Hepatocyte (in vitro differentiated cells): ENCODE measurements at regions not wholly inside any gene's neighbourhood (a gene's known extent, or its start where the extent isn't known, plus 50 kb on each side); places are given as distances from the start of the nearest gene placed in this dataset.

Experiments used
- CTCF ChIP-seq: fragments of 200-600 bp; sonication (generic); IDR thresholded peaks from 2 replicates; pipeline ENCODE4 v1.5.1; 2016; ENCODE audit warnings: antibody characterized with exemption, mild to moderate bottlenecking; ENCODE audit not compliant: poor library complexity
- EZH2 ChIP-seq: fragments of 200-600 bp; sonication (generic); IDR thresholded peaks from 2 replicates; pipeline ENCODE4 v1.6.1; 2016; ENCODE audit warnings: antibody characterized with exemption, mild to moderate bottlenecking, borderline replicate concordance
- EZH2phosphoT487 ChIP-seq: fragments of 200-600 bp; sonication (generic); IDR thresholded peaks from one replicate; pipeline ENCODE4 v1.6.1; 2018; ENCODE audit warnings: antibody characterized with exemption, mild to moderate bottlenecking, low read depth, moderate library complexity; ENCODE audit not compliant: unreplicated experiment, severe bottlenecking

GRCh38 chrX:103153661-103154060 lies 60.7 kb upstream of the NXF3 start:
- no peak for TF ChIP-seq EZH2phosphoT487
- TF ChIP-seq CTCF, result no peak
- TF ChIP-seq EZH2, result no peak
